ENCODE measurements at regions not wholly inside any gene's neighbourhood (a gene's known extent, or its start where the extent isn't known, plus 50 kb on each side); places are given as distances from the start of the nearest gene placed in this dataset.

DNA sequence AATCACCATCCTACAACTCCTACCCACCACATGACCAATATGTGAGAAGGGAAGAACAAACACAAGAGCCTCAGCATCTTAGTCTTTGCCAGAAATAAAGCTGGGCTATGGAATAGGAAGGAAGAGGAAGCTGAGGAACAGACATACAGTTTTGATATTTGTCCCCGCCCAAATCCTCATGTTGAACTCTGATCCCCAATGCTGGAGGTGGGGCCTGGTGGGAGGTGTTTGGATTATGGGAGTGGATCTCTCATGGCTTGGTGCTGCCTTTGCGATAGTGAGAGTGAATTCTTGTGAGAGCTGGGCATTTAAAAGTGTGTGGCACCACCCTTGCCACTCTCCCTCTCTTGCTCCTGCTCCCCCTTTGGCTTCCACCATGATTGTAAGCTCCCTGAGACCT, 52.4 kb upstream of the NLK start:
- no peaks in the 10 kb centered on the region for H3F3A ChIP-seq (ENCODE audit: insufficient read depth, low read length)
- no peaks in the 10 kb centered on the region for H3K4me1 ChIP-seq (ENCODE audit: low read length)
- H3K27me3 ChIP-seq (replicated peaks; ENCODE audit: insufficient read depth, low read length): no peaks in the 10 kb centered on the region
- no peak overlapping the region for H3K9ac ChIP-seq (ENCODE audit: low read length)
- no peaks in the 10 kb centered on the region for H3K9me3 ChIP-seq (replicated peaks; ENCODE audit: insufficient read depth, low read length)
- H3K79me2 ChIP-seq (ENCODE audit: low read length): no peaks in the 10 kb centered on the region
- H4K20me1 ChIP-seq (ENCODE audit: insufficient read depth, low read length): no peaks in the 10 kb centered on the region
- no peak overlapping the region for H3K4me3 ChIP-seq (ENCODE audit: low read length)
- H3K36me3 ChIP-seq (replicated peaks; ENCODE audit: insufficient read depth, low read length): no peaks in the 10 kb centered on the region
- H3K27ac ChIP-seq (ENCODE audit: low read length): no peak overlapping the region
- no peak for DNase-seq
- TF ChIP-seq, protein P1, sequence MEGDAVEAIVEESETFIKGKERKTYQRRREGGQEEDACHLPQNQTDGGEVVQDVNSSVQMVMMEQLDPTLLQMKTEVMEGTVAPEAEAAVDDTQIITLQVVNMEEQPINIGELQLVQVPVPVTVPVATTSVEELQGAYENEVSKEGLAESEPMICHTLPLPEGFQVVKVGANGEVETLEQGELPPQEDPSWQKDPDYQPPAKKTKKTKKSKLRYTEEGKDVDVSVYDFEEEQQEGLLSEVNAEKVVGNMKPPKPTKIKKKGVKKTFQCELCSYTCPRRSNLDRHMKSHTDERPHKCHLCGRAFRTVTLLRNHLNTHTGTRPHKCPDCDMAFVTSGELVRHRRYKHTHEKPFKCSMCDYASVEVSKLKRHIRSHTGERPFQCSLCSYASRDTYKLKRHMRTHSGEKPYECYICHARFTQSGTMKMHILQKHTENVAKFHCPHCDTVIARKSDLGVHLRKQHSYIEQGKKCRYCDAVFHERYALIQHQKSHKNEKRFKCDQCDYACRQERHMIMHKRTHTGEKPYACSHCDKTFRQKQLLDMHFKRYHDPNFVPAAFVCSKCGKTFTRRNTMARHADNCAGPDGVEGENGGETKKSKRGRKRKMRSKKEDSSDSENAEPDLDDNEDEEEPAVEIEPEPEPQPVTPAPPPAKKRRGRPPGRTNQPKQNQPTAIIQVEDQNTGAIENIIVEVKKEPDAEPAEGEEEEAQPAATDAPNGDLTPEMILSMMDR (IDR thresholded peaks at IDR 0.05; ENCODE audit: low read length): no peak
- TF ChIP-seq EZH2 (optimal IDR thresholded peaks at IDR 0.05; ENCODE audit: low read depth, low read length): no peak
- TF ChIP-seq EZH2phosphoT487 (IDR thresholded peaks at IDR 0.05; ENCODE audit: low read length): no peak
- no peaks in the 10 kb centered on the region for H3K9me2 ChIP-seq (replicated peaks; ENCODE audit: insufficient read depth, low read length)
- H3K4me2 ChIP-seq (ENCODE audit: low read depth, low read length): no peak overlapping the region
- H2AFZ ChIP-seq (ENCODE audit: low read length): no peak overlapping the region

- no peak overlapping the region for H3K27ac ChIP-seq (ENCODE audit: low read length)
- H3K27me3 ChIP-seq (replicated peaks; ENCODE audit: insufficient read depth, low read length): no peaks in the 10 kb centered on the region
- H2AFZ ChIP-seq (ENCODE audit: low read length): no peak overlapping the region
- H3K9me2 ChIP-seq (replicated peaks; ENCODE audit: insufficient read depth, low read length): no peaks in the 10 kb centered on the region
- H3K4me2 ChIP-seq (ENCODE audit: low read depth, low read length): no peak overlapping the region
- H3K79me2 ChIP-seq (ENCODE audit: low read length): no peaks in the 10 kb centered on the region
- H4K20me1 ChIP-seq (ENCODE audit: insufficient read depth, low read length): no peaks in the 10 kb centered on the region
- no peaks in the 10 kb centered on the region for H3F3A ChIP-seq (ENCODE audit: insufficient read depth, low read length)
- H3K4me3 ChIP-seq (ENCODE audit: low read length): no peak overlapping the region
- no peak for DNase-seq
- H3K9ac ChIP-seq (ENCODE audit: low read length): no peak overlapping the region
- no peaks in the 10 kb centered on the region for H3K36me3 ChIP-seq (replicated peaks; ENCODE audit: insufficient read depth, low read length)
- H3K4me1 ChIP-seq (ENCODE audit: low read length): no peaks in the 10 kb centered on the region
- TF ChIP-seq EZH2 (optimal IDR thresholded peaks at IDR 0.05; ENCODE audit: low read depth, low read length): no peak
- no peak for TF ChIP-seq EZH2phosphoT487 (IDR thresholded peaks at IDR 0.05; ENCODE audit: low read length)
- TF ChIP-seq, protein P1 (IDR thresholded peaks at IDR 0.05; ENCODE audit: low read length): no peak
- no peaks in the 10 kb centered on the region for H3K9me3 ChIP-seq (replicated peaks; ENCODE audit: insufficient read depth, low read length)
These were observed 51.5 kb upstream of the NLK start for GRCh38 chr17:27990979-27991378.

DNA sequence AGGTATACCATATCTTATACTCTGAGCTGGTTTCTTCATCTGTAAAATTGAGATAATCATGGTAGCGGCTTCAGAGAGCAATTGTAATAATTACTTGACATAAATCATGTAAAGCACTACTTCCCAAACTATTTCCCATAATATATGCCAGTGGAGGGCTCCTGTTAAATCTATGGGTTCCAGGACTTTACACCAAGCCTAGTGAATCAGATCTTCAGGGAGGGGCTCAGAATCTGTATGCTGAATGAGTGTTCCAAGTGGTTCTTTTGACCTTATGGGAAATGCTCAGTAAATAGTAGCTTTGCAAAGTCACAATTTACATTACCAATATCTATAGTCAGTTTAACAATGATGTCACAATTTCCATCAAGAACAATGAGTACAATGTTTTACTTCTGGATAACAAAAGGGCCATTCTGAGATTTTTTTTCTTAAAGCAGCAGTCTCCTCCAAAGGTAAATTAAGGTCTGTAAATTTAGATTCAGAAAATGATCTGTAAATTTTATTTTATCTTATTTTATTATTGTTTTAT, 50.9 kb upstream of the NLK start:
- no peaks in the 10 kb centered on the region for H3K9me2 ChIP-seq (replicated peaks; ENCODE audit: insufficient read depth, low read length)
- no peak overlapping the region for H3K9ac ChIP-seq (ENCODE audit: low read length)

More for the DNA sequence above, 50.9 kb upstream of the NLK start:
- Histone ChIP-seq H3K4me3 (ENCODE audit: low read length) (no peak overlapping the region), H3K4me1 (ENCODE audit: low read length) (no peaks in the 10 kb centered on the region), H3K79me2 (ENCODE audit: low read length) (no peaks in the 10 kb centered on the region), H3K4me2 (ENCODE audit: low read depth, low read length) (no peak overlapping the region), H2AFZ (ENCODE audit: low read length) (no peak overlapping the region), H3F3A (ENCODE audit: insufficient read depth, low read length) (no peaks in the 10 kb centered on the region), H3K36me3 (replicated peaks; ENCODE audit: insufficient read depth, low read length) (no peaks in the 10 kb centered on the region), H3K27ac (ENCODE audit: low read length) (no peak overlapping the region), H4K20me1 (ENCODE audit: insufficient read depth, low read length) (no peaks in the 10 kb centered on the region), H3K9me3 (replicated peaks; ENCODE audit: insufficient read depth, low read length) (no peaks in the 10 kb centered on the region), H3K27me3 (replicated peaks; ENCODE audit: insufficient read depth, low read length) (no peaks in the 10 kb centered on the region)
- TF ChIP-seq EZH2 (optimal IDR thresholded peaks at IDR 0.05; ENCODE audit: low read depth, low read length): no peak
- TF ChIP-seq, protein P1 (IDR thresholded peaks at IDR 0.05; ENCODE audit: low read length): no peak
- TF ChIP-seq EZH2phosphoT487 (IDR thresholded peaks at IDR 0.05; ENCODE audit: low read length): no peak
- no peak for DNase-seq
